Sigmoid colon (tissue), 4 donors: ENCODE measurements at regions not wholly inside any gene's neighbourhood (a gene's known extent, or its start where the extent isn't known, plus 50 kb on each side); places are given as distances from the start of the nearest gene placed in this dataset.

Experiments used
- EP300 ChIP-seq, 4 donors: sonication (generic); formaldehyde crosslinking; IDR thresholded peaks; one replicate each; pipeline ENCODE4 v1.6.1; 2017; ENCODE audit warnings: antibody characterized with exemption in 4 of 4
- POLR2A ChIP-seq, 2 donors: fragments of 450-650 bp; IDR thresholded peaks; one replicate each; pipeline ENCODE4 v1.6.1; 2016; ENCODE audit warnings: antibody characterized with exemption in 2 of 2, mild to moderate bottlenecking in 2 of 2, moderate library complexity in 2 of 2
- POLR2AphosphoS5 ChIP-seq, 4 donors: sonication (generic); formaldehyde crosslinking; IDR thresholded peaks; one replicate each; pipeline ENCODE4 v1.6.1; 2017; ENCODE audit warnings: antibody characterized with exemption in 4 of 4
- TF ChIP-seq, protein P1 (sequence below), 4 experiments: fragments of 450-650 bp in 3 of 4; fragments of 200-600 bp in 1 of 4; IDR thresholded peaks; one replicate each; pipeline ENCODE4 v1.5.1; 2016 to 2019; ENCODE audit warnings: antibody characterized with exemption in 4 of 4, mild to moderate bottlenecking in 3 of 4, moderate library complexity in 2 of 4

DNA sequence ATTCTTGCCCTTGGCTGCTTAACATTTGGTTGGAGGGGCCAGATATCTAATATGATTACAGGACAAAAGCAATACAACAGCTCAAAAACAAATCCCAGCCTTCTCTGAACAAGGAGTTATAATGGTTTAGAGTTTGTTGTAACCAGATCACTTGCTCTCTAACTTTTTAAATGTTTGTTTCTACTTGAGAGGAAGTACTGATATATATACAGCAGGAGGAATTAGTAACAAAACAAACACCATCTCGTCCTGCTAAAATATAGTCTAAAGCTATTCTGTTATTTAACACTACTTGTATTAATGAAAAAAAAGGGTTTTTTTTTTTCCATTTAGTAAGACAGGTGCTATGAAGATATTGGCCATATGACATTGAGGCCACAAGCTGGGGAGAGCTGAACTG is 60.9 kb upstream of the TMEM17 start:
- no peak for TF ChIP-seq POLR2AphosphoS5 (IDR thresholded peaks at IDR 0.05)
- TF ChIP-seq, protein P1, sequence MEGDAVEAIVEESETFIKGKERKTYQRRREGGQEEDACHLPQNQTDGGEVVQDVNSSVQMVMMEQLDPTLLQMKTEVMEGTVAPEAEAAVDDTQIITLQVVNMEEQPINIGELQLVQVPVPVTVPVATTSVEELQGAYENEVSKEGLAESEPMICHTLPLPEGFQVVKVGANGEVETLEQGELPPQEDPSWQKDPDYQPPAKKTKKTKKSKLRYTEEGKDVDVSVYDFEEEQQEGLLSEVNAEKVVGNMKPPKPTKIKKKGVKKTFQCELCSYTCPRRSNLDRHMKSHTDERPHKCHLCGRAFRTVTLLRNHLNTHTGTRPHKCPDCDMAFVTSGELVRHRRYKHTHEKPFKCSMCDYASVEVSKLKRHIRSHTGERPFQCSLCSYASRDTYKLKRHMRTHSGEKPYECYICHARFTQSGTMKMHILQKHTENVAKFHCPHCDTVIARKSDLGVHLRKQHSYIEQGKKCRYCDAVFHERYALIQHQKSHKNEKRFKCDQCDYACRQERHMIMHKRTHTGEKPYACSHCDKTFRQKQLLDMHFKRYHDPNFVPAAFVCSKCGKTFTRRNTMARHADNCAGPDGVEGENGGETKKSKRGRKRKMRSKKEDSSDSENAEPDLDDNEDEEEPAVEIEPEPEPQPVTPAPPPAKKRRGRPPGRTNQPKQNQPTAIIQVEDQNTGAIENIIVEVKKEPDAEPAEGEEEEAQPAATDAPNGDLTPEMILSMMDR (IDR thresholded peaks at IDR 0.05), result no peak
- TF ChIP-seq POLR2A (IDR thresholded peaks at IDR 0.05), result no peak
- no peak for TF ChIP-seq EP300 (IDR thresholded peaks at IDR 0.05)
